ENCODE measurements at regions not wholly inside any gene's neighbourhood (a gene's known extent, or its start where the extent isn't known, plus 50 kb on each side); places are given as distances from the start of the nearest gene placed in this dataset.
"Not testable (repeated sequence)": the region's sequence is repeated elsewhere in the genome, so short reads cannot be mapped to it uniquely, and the experiment has no call there.

GRCh38 chr1:9445081-9445480, 94.2 kb upstream of the SLC25A33 start:
- not testable (repeated sequence) for H3K4me1 Mint-ChIP-seq; H3K4me3 Mint-ChIP-seq; ATAC-seq (ENCODE audit: low read depth); H3K27me3 Mint-ChIP-seq; H3K36me3 Mint-ChIP-seq; H3K9me3 Mint-ChIP-seq; H3K27ac Mint-ChIP-seq; DNase-seq
- POLR2A ChIA-PET = interaction anchor here (1.5 kb wide), 1 partner anchor 19 kb away, joined by 4 read pairs; no protein-coding TSS in a partner anchor

- no peak for DNase-seq
- peaks cover 9% of the 10 kb centered on the region for H3K27me3 Mint-ChIP-seq
- H3K27ac Mint-ChIP-seq = no peak overlapping the region
- H3K4me3 Mint-ChIP-seq = no peak overlapping the region
- no peak for ATAC-seq (ENCODE audit: low read depth)
- H3K36me3 Mint-ChIP-seq = no peaks in the 10 kb centered on the region
- POLR2A ChIA-PET = no interaction called here
- H3K4me1 Mint-ChIP-seq = no peaks in the 10 kb centered on the region
- no peaks in the 10 kb centered on the region for H3K9me3 Mint-ChIP-seq
Measured at GRCh38 chr1:9447215-9447960, 91.9 kb upstream of the SLC25A33 start.

GRCh38 chr1:9448132-9449109, 90.8 kb upstream of the SLC25A33 start:
- no peaks in the 10 kb centered on the region for H3K9me3 Mint-ChIP-seq
- peaks cover 7% of the 10 kb centered on the region for H3K27me3 Mint-ChIP-seq
- H3K36me3 Mint-ChIP-seq = no peaks in the 10 kb centered on the region
- POLR2A ChIA-PET = interaction anchor here (0.6 to 1.6 kb wide), 2 partner anchors 19 to 556 kb away, joined by 3 to 4 read pairs; no protein-coding TSS in a partner anchor
- DNase-seq = no peak
- no peak for ATAC-seq (ENCODE audit: low read depth)
- no peak overlapping the region for H3K27ac Mint-ChIP-seq
- no peak overlapping the region for H3K4me3 Mint-ChIP-seq
- H3K4me1 Mint-ChIP-seq = no peaks in the 10 kb centered on the region

GRCh38 chr1:9449110-9449627, 90.1 kb upstream of the SLC25A33 start:
- Mint-ChIP-seq H3K36me3 (no peaks in the 10 kb centered on the region), H3K9me3 (no peaks in the 10 kb centered on the region), H3K4me1 (no peaks in the 10 kb centered on the region), H3K27me3 (peaks cover 7% of the 10 kb centered on the region), H3K4me3 (no peak overlapping the region), H3K27ac (no peak overlapping the region)
- ATAC-seq (ENCODE audit: low read depth) (no peak), DNase-seq (no peak)
- POLR2A ChIA-PET = interaction anchor here (1.6 kb wide), 1 partner anchor 20 kb away, joined by 4 read pairs; no protein-coding TSS in a partner anchor

- no peaks in the 10 kb centered on the region for H3K9me3 Mint-ChIP-seq
- no peak overlapping the region for H3K4me3 Mint-ChIP-seq
- no peak for DNase-seq
- POLR2A ChIA-PET = interaction anchor here (1.6 kb wide), 1 partner anchor 21 kb away, joined by 4 read pairs; no protein-coding TSS in a partner anchor
- H3K27ac Mint-ChIP-seq = no peak overlapping the region
- no peaks in the 10 kb centered on the region for H3K36me3 Mint-ChIP-seq
- ATAC-seq (ENCODE audit: low read depth) = no peak
- peaks cover 10% of the 10 kb centered on the region for H3K27me3 Mint-ChIP-seq
- no peaks in the 10 kb centered on the region for H3K4me1 Mint-ChIP-seq
Measured at GRCh38 chr1:9449976-9450696, 89.1 kb upstream of the SLC25A33 start.

- no peak for ATAC-seq (ENCODE audit: low read depth)
- Mint-ChIP-seq H3K4me1 (no peaks in the 10 kb centered on the region), H3K4me3 (no peak overlapping the region), H3K27me3 (peaks cover 10% of the 10 kb centered on the region), H3K27ac (no peak overlapping the region), H3K36me3 (no peaks in the 10 kb centered on the region), H3K9me3 (no peaks in the 10 kb centered on the region)
- POLR2A ChIA-PET = no interaction called here
- no peak for DNase-seq
Measured at GRCh38 chr1:9451081-9451480, 88.2 kb upstream of the SLC25A33 start.

GRCh38 chr1:9452516-9453140, 86.6 kb upstream of the SLC25A33 start:
- no peak for ATAC-seq (ENCODE audit: low read depth)
- POLR2A ChIA-PET = no interaction called here
- Mint-ChIP-seq H3K27me3 (peaks cover 13% of the 10 kb centered on the region), H3K36me3 (no peaks in the 10 kb centered on the region), H3K27ac (no peak overlapping the region), H3K9me3 (no peaks in the 10 kb centered on the region), H3K4me3 (no peak overlapping the region), H3K4me1 (no peaks in the 10 kb centered on the region)
- DNase-seq = no peak

GRCh38 chr1:9453375-9453774, 85.9 kb upstream of the SLC25A33 start:
- DNase-seq (no peak), ATAC-seq (ENCODE audit: low read depth) (no peak)
- H3K9me3 Mint-ChIP-seq = no peaks in the 10 kb centered on the region
- POLR2A ChIA-PET = no interaction called here
- peaks cover 19% of the 10 kb centered on the region for H3K27me3 Mint-ChIP-seq
- no peak overlapping the region for H3K4me3 Mint-ChIP-seq
- no peaks in the 10 kb centered on the region for H3K4me1 Mint-ChIP-seq
- H3K36me3 Mint-ChIP-seq = no peaks in the 10 kb centered on the region
- H3K27ac Mint-ChIP-seq = no peak overlapping the region

- H3K36me3 Mint-ChIP-seq = no peaks in the 10 kb centered on the region
- no peak overlapping the region for H3K4me3 Mint-ChIP-seq
- no peaks in the 10 kb centered on the region for H3K9me3 Mint-ChIP-seq
- H3K27ac Mint-ChIP-seq = no peak overlapping the region
- H3K27me3 Mint-ChIP-seq = peaks cover 23% of the 10 kb centered on the region
- no peak for ATAC-seq (ENCODE audit: low read depth)
- POLR2A ChIA-PET = no interaction called here
- no peaks in the 10 kb centered on the region for H3K4me1 Mint-ChIP-seq
- no peak for DNase-seq
Measured at GRCh38 chr1:9453779-9454418, 85.4 kb upstream of the SLC25A33 start.

GRCh38 chr1:9454494-9455066, 84.7 kb upstream of the SLC25A33 start:
- no peak overlapping the region for H3K4me3 Mint-ChIP-seq
- no peak overlapping the region for H3K27ac Mint-ChIP-seq
- ATAC-seq (ENCODE audit: low read depth) (no peak), DNase-seq (no peak)
- no peaks in the 10 kb centered on the region for H3K4me1 Mint-ChIP-seq
- POLR2A ChIA-PET = no interaction called here
- no peaks in the 10 kb centered on the region for H3K9me3 Mint-ChIP-seq
- peaks cover 23% of the 10 kb centered on the region for H3K27me3 Mint-ChIP-seq
- no peaks in the 10 kb centered on the region for H3K36me3 Mint-ChIP-seq

- Mint-ChIP-seq H3K27ac (no peak overlapping the region), H3K27me3 (peaks cover 19% of the 10 kb centered on the region), H3K9me3 (no peaks in the 10 kb centered on the region), H3K4me1 (no peaks in the 10 kb centered on the region), H3K36me3 (no peaks in the 10 kb centered on the region), H3K4me3 (no peak overlapping the region)
- POLR2A ChIA-PET = no interaction called here
- peak; percentile 45 for ATAC-seq (ENCODE audit: low read depth)
- DNase-seq = peak; percentile 71
Measured at GRCh38 chr1:9455487-9456234, 83.6 kb upstream of the SLC25A33 start.

GRCh38 chr1:9456833-9457232, 82.4 kb upstream of the SLC25A33 start:
- H3K27me3 Mint-ChIP-seq = peaks cover 19% of the 10 kb centered on the region
- ATAC-seq (ENCODE audit: low read depth) (no peak), DNase-seq (no peak)
- H3K4me3 Mint-ChIP-seq = no peak overlapping the region
- POLR2A ChIA-PET = no interaction called here
- H3K36me3 Mint-ChIP-seq = no peaks in the 10 kb centered on the region
- no peak overlapping the region for H3K27ac Mint-ChIP-seq
- no peaks in the 10 kb centered on the region for H3K4me1 Mint-ChIP-seq
- H3K9me3 Mint-ChIP-seq = no peaks in the 10 kb centered on the region
